NCI-H1092 treated with DMSO at 0.1 percent for 48 hours (cell line): ENCODE measurements at regions not wholly inside any gene's neighbourhood (a gene's known extent, or its start where the extent isn't known, plus 50 kb on each side); places are given as distances from the start of the nearest gene placed in this dataset.
"Not testable (repeated sequence)": the region's sequence is repeated elsewhere in the genome, so short reads cannot be mapped to it uniquely, and the experiment has no call there.

Experiments used
- DNase-seq: peaks from one replicate; lab custom pipeline; 2025; lab: John Stamatoyannopoulos, UW

DNA sequence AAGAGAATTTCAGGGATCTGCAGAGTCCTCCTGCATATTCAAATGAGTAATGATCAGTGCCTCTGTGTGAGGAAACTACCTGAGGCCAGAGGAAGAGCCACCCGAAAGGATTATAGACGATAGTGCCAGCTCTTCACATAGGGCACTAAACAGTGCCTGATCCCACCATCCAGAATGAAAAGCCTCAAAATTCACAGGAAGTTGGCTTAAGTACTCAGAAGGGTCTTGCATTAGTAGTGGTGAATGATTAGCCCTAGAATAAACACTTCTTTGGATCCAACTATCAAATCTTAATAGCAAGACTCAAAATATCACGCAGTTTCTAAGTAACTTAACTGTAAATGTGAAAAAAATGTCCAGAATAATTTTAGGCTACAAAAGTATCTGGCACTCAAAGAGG, 324.4 kb downstream of the ZNF674 start:
- no peak for DNase-seq

DNA sequence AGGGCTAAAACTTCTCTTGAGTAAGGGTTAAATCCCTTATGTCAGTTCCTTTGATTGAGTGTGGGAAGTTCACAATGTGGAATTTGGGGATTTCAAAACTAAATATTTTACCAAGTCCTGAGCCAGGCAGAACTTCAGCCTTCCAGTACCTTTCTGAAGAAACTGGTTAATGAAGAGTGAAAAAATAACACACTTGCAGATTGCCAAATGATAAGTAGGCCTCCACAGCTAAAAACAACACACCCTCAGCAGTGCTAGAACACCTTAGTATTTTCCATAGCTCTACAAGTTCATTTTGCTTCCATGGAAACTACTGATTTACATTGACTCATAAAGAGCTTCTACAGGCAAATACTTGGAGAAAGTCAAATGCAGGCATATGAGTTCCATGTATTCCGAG, 326.8 kb downstream of the ZNF674 start:
- no peak for DNase-seq

DNA sequence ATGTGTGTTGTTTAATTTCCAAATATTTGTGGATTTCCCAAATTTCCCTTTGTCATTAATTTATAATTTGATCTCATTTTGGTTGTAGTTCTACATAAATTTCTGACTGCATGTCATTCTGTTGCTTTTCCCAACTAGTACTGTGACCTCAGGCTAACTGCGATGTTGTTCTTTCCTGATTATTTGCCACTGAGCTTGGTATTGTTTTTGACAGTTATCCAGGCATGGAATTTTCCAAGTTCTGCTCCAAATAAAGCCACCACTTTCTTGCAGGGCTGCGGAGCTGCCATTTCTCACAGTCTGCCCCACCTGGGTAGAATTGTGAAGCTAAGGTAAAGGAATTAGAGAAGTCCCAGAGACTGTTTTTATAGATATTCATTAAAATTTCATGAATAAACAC, 328.8 kb downstream of the ZNF674 start:
- DNase-seq: no peak

DNA sequence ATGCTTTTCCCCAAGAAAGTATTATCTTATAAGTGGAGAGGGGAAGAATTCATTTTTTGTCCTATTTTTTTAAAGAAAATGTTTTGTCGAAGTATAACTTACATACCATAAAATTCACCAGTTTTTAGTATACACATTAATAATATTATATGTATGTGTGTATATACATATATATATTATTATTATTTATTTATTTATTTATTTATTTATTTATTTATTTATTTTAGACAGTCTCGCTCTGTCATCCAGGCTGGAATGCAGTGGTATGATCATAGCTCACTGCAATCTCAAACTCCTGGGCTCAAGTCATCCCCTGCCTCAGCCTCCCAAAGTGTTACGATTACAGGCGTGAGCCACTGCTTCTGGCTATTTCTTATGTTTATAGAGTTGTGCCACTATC, 334.1 kb downstream of the ZNF674 start:
- no peak for DNase-seq

DNA sequence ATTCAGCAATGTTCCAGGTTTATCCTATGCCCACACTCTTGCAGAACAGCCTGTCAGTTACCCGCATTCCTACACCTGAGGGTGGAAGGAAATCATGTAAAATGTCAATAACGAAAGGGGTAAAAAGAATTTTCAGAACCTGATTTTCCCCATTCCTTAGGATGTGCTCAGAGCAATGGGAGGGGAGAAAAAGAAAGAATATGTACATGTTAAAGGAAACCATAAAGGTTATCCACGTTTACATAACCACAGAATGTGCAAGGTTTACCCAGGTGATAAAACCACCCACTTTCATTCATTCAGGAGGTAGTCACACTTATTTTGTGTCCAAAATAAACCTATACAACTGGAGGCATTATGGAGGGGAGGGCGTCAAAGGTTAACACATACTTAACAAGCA, 335.5 kb downstream of the ZNF674 start:
- no peak for DNase-seq

DNA sequence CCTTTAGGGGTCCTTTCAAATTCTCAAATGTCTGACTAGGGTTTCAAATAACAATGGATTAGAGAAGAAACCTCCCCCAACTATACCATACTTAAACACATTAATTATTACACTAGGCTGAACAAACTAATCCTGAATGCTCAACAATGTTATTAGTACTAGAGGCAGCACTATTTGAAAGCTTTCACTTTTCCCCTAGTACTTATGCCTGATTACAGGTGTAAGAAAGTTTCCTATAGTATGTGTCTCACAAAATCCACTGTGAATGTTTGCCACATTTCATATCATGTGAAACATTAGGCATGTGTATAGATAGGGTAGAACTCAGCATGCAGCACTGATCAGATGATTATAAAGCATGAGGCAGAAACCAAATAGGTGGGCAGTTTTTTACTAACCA, 336.2 kb downstream of the ZNF674 start:
- no peak for DNase-seq

DNA sequence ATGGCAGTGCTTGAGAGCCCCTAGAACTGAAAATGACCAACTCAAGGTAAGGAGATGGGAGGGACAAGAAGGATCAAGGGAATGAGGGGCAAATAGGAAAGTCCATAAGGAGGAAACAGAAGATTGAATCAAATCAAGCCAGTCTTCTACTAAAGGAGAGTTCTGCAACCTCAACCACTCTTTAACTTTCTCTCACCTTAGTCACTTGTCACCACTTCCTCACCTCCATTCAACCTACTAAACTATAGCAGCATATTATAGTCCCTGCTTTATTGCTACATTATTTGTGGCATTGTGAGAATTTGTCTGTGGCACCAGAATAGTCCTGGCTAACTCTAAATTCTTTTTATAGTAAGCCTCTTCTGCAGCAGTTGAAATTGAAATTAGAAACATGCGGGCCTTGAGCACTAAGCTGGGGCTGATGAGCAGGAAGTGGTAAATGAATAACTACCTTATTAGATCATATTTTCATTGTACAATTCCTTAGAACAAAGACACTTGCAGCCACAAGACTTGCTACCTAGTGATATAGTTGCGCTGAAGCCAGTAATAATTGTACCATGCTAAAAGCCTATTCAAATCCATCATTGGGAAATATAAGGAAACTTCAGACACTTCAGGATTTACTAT, 336.9 kb downstream of the ZNF674 start:
- DNase-seq: no peak

DNA sequence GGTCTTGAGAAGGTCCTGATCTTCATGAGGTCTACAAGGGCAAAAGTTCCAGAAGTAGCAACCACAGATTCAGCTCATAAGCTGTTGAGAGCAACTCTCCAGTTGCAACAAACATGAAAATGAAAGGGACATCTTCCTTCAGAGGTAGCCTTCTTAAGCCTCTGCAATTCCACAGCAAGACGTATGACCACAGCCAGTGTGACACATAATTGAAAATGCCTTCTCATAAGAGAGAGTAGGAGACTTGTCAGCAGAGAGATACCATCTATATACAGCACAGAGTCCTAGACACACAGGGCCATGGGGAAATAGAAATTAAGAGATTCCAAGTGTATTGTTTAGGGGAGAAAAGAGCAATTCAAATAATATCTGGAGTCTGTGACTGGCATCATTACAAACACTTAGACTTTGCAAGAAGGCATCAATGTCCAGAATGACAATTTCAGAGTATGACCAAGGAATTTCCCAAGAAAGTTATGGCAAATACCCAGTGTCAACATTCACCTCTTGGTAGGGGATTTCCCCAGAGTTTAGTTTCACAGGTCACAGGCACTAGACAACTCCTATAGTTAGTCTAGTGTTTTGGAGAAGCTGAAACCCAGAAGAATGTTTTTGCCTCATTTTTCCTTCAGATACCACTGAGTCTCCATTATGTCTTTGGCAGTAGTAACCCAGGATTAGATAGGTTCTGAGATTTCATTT, 340.3 kb downstream of the ZNF674 start:
- DNase-seq: no peak

DNA sequence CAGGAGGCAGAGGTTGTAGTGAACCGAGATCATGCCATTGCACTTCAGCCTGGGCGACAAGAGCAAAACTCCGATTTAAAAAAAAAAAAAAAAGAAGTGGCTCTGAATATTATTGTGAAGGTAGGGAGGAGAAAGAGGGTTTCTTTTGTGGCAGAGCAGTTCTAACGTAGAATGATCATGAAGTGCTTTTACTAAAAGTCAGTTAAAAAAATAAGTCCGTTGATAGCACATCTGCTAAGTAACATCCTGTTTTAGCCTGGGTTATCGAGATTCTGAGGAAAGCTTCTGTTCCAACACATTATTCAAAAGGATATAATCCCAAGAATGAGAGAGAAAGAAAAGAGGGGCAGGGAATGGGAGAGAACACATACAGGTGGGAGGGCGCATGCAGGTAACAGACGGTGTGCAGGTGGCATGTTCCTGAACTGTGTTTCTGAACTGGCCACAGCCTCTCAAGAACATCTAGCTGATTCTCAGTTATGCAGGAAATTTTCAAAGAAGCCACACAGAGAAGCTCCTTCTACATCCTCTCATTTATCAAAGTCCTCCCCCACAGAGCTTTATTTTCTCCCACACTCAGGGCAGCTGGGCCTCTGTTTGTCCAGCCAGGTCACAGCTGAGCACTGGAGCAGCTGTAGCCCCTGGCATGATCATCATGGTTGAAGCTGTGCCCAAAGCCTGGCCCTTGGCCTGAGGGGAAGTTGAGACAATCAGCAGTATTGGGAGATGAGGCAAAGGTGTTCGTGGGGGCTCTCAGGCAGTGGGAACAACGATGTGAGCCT, 342.3 kb downstream of the ZNF674 start:
- DNase-seq: no peak

DNA sequence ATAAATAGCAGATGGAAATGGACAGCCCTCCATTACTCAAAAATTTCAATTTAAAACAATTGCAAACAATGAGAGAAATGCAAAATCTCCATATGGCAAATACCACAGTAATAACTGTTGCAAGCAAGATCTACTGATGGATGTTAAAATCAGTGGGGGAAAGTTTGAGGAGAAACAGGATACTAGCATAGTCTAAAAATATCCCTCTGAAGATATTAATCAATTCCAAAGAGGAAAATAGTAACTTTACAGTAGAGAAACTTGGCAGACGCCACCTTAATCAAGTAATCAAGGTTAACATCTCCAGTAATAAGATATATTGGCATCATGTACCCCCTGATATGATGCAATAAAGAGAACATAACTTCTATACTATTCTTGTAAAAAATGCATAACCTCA, 344.8 kb downstream of the ZNF674 start:
- DNase-seq: no peak

DNA sequence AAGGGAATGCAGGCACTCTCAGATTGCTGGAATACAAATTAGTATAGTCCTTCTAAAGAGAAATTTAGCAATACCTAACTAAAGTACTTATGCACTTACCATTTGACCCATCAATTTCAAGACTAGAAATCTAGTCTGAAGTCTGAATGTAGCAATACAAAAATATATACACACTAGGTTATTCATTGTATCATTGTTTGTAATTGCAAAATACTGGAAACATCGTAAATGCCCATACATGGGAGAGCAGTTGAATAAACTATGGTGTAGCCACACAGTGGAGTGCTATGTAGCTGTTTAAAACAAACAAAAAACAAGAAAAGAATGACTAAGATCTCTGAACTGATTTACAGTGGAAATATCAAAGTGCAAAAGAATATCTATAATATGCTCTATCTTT, 346.4 kb downstream of the ZNF674 start:
- no peak for DNase-seq

DNA sequence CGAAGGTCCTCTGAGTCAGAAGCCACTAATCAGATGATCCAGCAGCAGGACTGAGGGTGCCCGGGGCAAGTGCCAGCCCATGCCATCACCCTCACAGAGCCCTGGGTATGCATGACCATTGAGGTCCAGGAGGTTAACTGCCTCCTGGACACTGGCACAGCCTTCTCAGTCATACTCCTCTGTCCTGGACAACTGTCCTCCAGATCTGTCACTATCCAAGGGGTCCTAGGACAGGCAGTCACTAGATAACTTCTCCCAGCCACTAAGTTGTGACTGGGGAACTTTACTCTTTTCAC, 358.5 kb downstream of the ZNF674 start:
- DNase-seq: not testable (repeated sequence)

DNA sequence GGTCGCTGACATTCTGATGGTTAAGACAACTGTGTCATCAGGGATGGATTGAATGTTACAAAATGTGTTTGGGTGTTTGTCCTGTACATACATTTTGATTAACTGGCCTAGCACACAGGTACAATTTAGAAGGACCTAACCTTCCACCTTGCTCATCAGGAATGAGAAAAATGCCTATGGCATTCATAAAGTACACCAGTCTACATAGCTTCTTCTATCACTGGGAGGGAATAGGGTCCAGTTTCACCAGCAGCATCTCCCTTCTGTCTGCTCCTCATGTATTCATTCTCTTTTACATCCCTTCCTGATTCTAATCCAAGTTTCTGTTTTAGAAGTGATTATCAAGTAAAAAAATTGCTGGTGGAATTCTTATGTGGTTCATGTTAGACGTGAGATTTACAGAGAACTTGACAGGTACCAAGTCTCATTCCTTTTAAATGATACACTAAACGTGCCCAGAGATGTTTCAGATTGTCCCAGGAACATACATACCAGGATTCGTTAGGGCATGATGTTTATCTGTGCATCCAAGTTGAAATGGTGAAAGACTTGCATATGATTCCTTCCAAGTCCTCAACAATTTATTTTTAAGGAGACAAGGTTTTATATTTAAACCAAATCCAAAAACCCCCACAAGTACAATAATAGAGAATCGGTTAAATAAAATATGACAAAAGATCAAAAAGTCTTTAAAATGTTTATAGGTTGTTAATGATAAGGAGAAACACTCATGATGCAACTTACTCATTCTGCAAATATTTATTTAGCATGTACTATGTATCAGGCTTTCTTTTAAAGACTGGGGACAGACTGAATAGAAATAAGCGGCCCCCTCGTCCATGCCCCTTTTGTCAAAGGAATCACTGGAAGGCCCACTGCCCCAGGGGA, 359.1 kb downstream of the ZNF674 start:
- no peak for DNase-seq

DNA sequence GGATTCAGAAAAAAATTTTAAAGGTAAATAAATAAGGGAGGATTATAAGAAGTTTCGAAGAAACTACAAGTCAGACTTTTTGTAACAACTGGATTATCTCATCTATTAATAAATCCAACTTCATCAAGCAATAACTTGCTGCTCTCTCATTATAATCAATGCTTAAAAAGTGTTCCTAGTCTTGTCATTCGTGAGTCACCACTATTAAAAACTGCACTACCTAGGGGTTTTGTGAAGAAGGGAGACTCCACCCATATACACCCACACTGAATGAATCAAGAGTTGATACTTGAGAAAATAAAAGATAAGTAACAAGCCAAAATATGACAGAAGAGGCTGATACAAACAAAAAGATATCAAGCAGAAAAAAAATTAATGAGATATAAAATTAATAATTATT, 360.5 kb downstream of the ZNF674 start:
- no peak for DNase-seq

DNA sequence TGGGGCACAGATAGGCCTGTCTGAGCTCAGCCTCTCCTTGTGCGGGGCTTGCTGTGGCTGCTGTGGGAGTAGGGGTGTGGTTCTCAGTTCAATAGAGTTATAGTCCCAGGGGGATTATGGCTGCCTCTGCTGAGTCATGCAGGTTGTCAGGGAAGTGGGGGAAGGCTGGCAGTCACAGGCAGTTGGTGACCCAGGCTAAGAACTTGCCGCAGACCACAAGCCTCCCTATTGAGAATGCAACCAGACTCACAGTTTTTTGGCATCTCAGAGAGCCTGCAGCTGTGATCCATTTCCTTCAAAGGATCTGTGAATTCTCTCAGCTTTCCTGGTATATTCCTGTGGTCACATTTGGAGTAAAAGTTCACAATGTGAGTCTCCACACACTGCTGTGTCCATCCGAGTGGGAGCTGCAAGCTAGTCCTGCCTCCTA, 364.9 kb downstream of the ZNF674 start:
- peak; percentile 31 for DNase-seq

DNA sequence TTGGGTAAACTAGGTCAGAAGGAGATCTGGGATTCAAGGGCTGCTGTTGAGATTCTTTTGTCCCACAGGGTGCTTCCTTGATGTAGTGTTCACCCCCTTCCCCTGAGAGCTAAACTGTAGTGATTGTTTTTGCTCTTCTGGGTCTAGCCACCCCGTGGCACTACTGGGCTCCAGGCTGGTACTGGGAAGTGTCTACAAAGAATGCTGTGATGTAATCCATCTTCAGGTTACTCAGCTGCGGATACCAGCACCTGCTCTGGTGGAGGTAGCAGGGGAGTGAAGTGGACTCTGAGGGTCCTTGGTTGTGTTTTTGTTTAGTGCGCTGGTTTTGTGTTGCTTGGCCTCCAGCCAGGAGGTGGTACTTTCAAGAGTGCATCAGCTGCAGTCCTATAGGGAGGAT, 365.5 kb downstream of the ZNF674 start:
- peak; percentile 31 for DNase-seq

DNA sequence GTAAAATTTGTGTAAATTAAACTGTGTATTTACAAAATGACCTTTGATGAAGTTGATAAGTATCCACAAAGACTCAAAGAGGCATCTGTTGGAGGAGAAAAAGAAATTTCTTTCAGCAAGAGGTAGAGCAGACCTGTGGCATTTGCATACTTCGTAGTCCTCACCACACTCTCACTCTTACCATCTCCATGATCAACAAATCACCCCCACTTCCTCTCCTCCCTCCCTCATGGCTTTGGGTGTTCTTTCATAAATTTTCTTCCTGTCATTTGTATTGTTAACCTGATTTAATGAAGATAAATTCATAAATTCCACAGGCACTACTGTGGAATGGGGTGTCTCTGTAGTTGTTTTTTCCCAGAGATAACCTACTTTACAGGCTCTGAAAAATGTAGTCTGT, 366.5 kb downstream of the ZNF674 start:
- DNase-seq: no peak

DNA sequence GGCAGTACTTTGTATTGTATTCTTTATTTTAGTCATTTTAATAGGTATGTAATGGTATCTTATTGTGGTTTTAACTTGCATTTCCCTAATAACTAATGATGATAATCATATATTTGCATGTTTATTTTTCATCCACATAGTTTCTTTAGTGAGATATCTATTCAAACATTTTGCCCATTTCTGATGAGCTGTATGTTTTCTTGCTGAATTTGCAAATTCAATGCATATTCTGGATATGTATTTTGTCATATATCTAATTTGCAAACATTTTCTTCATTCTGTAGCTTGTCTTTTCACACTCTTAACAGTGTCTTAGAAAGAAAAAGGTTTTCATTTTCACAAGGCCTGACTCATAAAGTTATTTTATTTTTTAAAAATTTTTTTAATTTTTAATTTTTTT, 372.1 kb downstream of the ZNF674 start:
- DNase-seq: no peak

DNA sequence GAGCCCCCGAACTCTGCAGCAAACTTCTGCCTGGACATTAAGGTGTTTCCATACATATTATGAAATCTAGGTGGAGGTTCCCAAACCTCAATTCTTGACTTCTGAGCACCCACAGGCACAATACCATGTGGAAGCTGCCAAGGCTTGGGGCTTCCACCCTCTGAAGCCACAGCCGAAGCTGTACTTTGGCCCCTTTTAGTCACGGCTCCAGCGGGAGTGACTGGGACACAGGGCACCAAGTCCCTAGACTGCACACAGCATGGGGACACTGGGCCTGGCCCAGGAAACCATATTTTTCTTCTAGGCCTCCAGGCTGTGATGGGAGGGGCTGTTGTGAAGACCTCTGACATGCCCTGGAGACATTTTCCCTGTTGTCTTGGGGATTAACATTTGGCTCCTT, 373.8 kb downstream of the ZNF674 start:
- not testable (repeated sequence) for DNase-seq

DNA sequence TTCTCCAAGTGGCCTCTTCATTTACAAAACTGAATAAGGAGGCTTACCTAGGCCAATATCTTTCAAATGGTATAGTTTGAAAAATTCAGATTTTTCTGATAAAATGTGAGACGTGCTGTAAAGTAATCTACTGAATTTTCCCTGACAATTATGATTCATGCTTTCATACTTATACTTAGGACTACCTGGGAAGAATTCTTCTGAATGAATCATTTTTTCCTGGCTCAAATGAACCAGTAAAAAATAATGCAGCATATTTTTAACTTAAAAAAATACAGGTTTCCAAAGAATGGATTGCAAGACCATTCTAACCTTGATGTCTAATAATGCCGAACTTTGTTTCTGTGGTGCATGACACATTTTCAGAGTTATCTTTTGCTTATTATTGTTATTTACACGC, 375.4 kb downstream of the ZNF674 start:
- no peak for DNase-seq

DNA sequence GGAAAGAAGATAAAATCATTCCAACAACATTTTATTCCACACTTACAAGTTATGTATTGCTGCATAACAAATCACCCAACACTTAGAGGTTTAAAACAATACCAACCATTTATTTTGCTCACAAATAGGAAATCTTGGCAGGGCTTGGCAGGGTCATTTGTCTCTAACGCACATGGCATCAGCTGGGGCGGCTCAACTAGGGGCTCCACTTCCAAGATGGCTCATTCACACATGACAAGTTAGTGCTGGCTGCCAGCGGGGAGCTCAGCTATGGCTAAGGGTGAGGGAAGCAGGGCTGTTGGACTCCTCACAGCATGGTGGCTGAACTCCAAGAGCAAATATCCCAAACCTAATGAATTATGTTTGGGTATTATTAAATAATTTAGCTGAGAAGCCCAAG, 377.0 kb downstream of the ZNF674 start:
- no peak for DNase-seq

DNA sequence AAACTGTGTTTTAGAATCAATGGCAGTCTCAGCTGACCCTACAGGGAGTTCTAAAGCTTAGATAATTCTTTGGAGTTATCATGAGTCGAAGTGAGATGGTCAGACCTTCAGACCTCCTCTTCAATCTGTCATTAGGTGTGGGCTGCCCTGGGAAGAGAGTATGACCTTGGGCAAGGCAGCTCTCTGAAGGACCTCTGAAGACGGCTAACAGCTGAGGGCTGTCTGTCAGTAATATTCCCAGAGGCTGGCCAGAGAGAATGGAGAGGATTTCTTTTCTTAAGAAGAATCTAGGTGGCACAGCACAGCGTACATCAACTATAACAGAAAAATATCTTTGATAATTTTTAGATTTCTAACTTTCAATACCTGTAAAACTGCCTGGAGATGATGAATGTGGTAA, 379.4 kb downstream of the ZNF674 start:
- no peak for DNase-seq

DNA sequence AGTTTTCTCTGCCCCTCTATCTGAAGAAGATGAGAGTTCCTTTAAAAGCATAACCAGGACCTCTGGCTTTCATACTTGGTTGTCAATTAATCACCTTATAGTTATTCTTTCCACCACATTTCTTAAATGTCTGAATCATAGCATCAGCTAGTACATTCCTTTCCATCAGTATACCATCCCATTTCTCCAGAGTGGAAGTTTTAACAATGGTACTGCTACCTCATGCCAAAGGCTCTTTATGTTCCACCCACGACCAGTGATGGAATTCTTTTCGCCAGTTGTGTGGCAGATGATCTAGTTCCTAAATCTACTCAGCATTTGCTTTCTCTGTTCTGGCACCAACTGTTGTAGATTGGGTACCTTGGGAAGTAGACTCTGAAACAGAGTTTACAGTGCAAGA, 379.8 kb downstream of the ZNF674 start:
- no peak for DNase-seq
